Skeletal muscle tissue (tissue), 3 donors: ENCODE measurements at regions not wholly inside any gene's neighbourhood (a gene's known extent, or its start where the extent isn't known, plus 50 kb on each side); places are given as distances from the start of the nearest gene placed in this dataset.
A peak's percentile ranks its signal among the peaks of the same experiment; 100 is the strongest.
"Not testable (repeated sequence)": the region's sequence is repeated elsewhere in the genome, so short reads cannot be mapped to it uniquely, and the experiment has no call there.

Source experiments
- H3K27ac ChIP-seq: one replicate; pipeline ENCODE4 v1.7.0; 2013; ENCODE audit warnings: mild to moderate bottlenecking, low read depth, low read length, inconsistent platforms
- H3K27me3 ChIP-seq, 3 donors: one replicate each; pipeline ENCODE4 v1.7.0; 2013; ENCODE audit warnings: low read length in 3 of 3; ENCODE audit not compliant: control insufficient read depth in 3 of 3, insufficient read depth in 3 of 3
- H3K36me3 ChIP-seq, 3 donors: one replicate each; pipeline ENCODE4 v1.7.0; 2013; ENCODE audit warnings: low read length in 3 of 3; ENCODE audit not compliant: control insufficient read depth in 3 of 3, insufficient read depth in 3 of 3
- H3K4me1 ChIP-seq, 3 donors: one replicate each; pipeline ENCODE4 v1.7.0; 2013; ENCODE audit warnings: low read length in 3 of 3, mild to moderate bottlenecking in 3 of 3; ENCODE audit not compliant: control insufficient read depth in 3 of 3, insufficient read depth in 3 of 3
- H3K4me3 ChIP-seq, 3 donors: one replicate each; pipeline ENCODE4 v1.7.0; 2013; ENCODE audit warnings: low read length in 3 of 3
- H3K9ac ChIP-seq, 3 donors: one replicate each; pipeline ENCODE4 v1.7.0; 2013; ENCODE audit warnings: low read length in 3 of 3, mild to moderate bottlenecking in 3 of 3, moderate library complexity in 2 of 3, low read depth in 1 of 3
- H3K9me3 ChIP-seq, 3 donors: one replicate each; pipeline ENCODE4 v1.7.0; 2013; ENCODE audit warnings: low read length in 3 of 3; ENCODE audit not compliant: control insufficient read depth in 3 of 3
- donor health status: Osteomylitis.

DNA sequence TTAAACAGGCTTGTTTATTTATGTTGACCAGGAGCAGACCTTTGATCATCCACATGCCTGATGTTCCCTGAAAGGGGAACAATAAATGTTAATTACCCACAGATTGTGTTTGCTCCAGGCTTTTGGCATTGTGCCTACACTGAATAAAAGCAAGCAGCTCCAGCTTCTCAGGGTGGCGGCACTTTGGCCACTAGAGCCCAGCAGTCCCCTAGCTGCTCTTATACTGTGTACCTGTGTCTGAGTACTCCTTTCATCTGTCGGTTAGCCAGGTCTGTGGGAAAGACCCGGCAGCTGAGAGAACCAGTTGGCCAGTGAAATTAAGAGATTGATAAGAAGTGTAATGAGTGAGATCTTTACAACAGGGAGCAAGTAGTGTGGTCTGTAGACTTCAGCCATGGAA, 254.8 kb upstream of the FTMT start:
- no peaks in the 10 kb centered on the region for H3K4me1 ChIP-seq
- no peaks in the 10 kb centered on the region for H3K27me3 ChIP-seq
- H3K36me3 ChIP-seq: no peaks in the 10 kb centered on the region
- H3K4me3 ChIP-seq: no peak overlapping the region
- H3K27ac ChIP-seq: no peak overlapping the region
- peaks cover 0 to 7% (median 0%) of the 10 kb centered on the region in 3 donors for H3K9me3 ChIP-seq
- H3K9ac ChIP-seq: no peak overlapping the region

DNA sequence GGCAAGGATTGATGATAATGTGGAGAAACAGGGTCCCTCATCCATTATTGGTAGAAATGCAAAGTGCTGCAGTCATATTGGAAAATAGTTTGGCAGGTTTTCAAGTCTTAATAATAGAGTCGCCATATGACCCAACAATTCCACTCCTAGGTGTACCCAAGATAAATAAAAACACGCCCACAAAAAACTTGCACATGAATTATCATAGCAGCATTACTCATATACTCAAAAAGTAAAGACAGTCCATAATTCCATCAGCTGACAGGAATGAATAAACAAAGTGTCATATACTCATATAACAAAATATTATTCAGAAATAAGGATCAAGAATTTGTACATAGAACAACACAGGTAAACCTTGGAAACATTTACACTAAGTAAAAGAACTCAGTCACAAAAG, 242.9 kb upstream of the FTMT start:
- H3K36me3 ChIP-seq: no peaks in the 10 kb centered on the region
- no peak overlapping the region for H3K4me3 ChIP-seq
- H3K27ac ChIP-seq: no peak overlapping the region
- H3K9ac ChIP-seq: no peak overlapping the region
- peaks cover 0 to 2% (median 0%) of the 10 kb centered on the region in 3 donors for H3K9me3 ChIP-seq
- H3K4me1 ChIP-seq: no peaks in the 10 kb centered on the region
- H3K27me3 ChIP-seq: no peaks in the 10 kb centered on the region

DNA sequence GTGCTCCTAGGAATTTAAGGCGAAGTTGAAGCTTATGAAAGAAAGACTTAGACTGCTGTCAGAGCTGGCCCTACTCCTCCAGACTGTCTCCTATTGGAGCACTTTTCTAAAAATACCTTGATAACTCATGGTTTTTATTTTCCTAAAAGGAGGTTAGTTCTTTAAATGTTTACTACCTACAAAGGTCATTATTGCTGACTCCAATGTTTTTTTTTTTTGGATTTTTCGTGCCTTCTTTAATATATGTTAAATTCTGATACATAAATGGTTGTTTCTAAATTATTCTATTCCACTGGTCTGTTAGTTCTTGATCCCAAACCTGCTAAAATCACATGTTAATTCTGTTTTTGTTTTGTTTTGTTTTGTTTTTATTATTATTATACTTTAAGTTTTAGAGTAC, 227.6 kb upstream of the FTMT start:
- Histone ChIP-seq H3K27ac (no peak overlapping the region), H3K36me3 (no peaks in the 10 kb centered on the region), H3K27me3 (no peaks in the 10 kb centered on the region), H3K4me3 (no peak overlapping the region), H3K9ac (no peak overlapping the region), H3K4me1 (peaks cover 0 to 2% (median 0%) of the 10 kb centered on the region in 3 donors), H3K9me3 (no peaks in the 10 kb centered on the region)

DNA sequence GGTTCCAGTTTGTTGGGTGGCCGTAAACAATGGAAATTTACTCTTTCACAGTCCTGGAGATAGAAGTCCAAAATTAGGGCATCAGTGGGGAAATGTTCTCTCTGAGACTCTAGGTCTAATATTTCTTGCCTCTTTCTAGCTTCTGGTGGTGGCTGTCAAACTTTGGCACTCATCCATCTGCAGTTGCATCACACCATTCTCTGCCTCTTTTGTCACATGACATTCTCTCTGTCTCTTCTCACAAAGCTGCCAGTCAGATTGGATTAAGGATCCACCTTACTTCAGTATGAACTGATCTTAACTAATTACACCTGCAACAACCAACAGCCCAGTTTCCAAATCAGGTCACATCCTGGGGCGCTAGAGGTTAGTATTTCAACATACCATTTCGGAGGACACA, 222.9 kb upstream of the FTMT start:
- H3K27me3 ChIP-seq: no peaks in the 10 kb centered on the region
- H3K9me3 ChIP-seq: no peaks in the 10 kb centered on the region
- H3K4me1 ChIP-seq: peaks cover 0 to 8% (median 0%) of the 10 kb centered on the region in 3 donors
- no peak overlapping the region for H3K27ac ChIP-seq
- no peaks in the 10 kb centered on the region for H3K36me3 ChIP-seq
- no peak overlapping the region for H3K9ac ChIP-seq
- H3K4me3 ChIP-seq: peak overlapping the region in 1 of 3 donors; percentile 12

DNA sequence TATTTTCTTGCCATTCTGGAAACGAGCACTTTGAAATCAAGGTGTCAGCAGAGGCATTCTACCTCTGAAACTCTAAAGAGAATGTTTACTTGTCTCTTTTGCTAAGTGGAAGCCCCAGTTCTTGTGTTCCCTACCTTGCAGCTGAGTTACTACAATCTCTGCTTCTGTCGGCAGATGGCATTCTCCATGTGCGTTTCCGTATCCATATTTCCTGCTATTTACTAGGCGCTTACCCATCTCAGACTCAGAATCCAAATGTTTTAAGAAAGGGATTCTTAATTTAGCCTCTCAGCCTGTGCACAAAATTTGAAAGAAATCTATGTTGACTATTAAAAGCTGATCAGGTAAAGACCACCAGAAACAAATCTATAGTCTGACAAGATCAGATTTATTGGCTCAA, 221.3 kb upstream of the FTMT start:
- H3K36me3 ChIP-seq: no peaks in the 10 kb centered on the region
- H3K27me3 ChIP-seq: no peaks in the 10 kb centered on the region
- H3K4me3 ChIP-seq: peak overlapping the region in 1 of 3 donors; percentile 8
- no peaks in the 10 kb centered on the region for H3K9me3 ChIP-seq
- peaks cover 0 to 8% (median 0%) of the 10 kb centered on the region in 3 donors for H3K4me1 ChIP-seq
- no peak overlapping the region for H3K27ac ChIP-seq
- no peak overlapping the region for H3K9ac ChIP-seq

DNA sequence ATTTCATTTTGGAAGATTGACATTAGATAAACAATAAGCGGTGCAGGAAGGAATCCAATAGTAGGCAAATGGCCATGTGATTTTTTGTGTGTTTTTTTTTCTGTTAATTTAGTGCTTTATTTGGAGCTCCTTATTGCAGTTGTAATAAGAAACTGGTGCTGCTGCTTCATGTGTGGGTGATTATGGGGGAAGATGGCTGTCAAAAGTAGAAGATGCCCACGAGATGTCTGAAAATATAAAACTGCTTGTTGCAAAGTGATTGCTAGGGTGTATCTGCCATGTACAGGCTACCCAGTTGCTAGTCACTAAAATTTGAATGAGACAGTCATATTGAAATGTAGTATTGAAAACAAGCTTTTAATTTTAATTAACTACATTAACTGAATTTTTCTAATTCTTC, 216.7 kb upstream of the FTMT start:
- Histone ChIP-seq H3K9me3 (no peaks in the 10 kb centered on the region), H3K9ac (no peak overlapping the region), H3K36me3 (no peaks in the 10 kb centered on the region), H3K4me3 (no peak overlapping the region), H3K4me1 (peaks cover 0 to 2% (median 1%) of the 10 kb centered on the region in 3 donors), H3K27me3 (no peaks in the 10 kb centered on the region), H3K27ac (no peak overlapping the region)

DNA sequence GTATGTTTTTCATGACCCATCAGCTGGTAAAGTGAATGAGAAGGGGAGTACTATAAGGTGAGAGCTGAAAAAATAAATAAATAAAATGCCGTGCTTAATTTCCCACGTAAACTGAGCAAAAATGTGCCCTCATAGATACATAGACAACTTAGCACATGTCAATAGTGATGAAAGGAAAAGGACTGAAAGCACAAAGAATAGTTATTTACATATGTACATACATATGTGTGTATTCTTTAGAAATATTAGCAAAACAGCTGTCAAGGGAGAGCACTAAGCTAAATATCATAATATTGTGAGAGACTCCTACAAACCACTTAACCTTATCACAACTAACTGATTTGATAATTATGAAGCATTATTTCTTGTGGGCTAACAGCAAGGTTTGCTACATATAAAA, 213.6 kb upstream of the FTMT start:
- Histone ChIP-seq H3K4me3 (no peak overlapping the region), H3K36me3 (no peaks in the 10 kb centered on the region), H3K9ac (no peak overlapping the region), H3K4me1 (peaks cover 0 to 11% (median 8%) of the 10 kb centered on the region in 3 donors), H3K9me3 (no peaks in the 10 kb centered on the region), H3K27me3 (no peaks in the 10 kb centered on the region), H3K27ac (no peak overlapping the region)

DNA sequence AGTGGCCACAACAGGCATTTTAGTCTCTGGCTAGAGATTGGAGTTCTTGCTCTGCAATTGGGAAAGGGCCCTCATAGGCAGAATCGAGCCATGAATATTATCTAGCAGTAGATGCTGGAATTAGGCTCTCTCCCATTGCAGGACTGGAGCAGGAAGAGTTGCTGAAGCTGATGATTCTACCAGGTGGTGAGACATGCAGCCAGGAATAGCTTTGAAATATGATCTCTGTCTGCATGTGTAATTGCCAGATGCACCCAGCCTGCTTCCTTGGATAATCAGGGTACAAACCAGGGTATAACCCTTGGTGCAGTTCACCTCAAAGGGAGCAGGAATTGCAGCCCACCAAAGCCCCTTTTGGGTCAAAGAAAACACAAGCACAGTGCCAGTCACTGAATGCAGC, 211.4 kb upstream of the FTMT start:
- H3K4me1 ChIP-seq: peaks cover 0 to 11% (median 8%) of the 10 kb centered on the region in 3 donors
- peak overlapping the region in 2 of 3 donors; percentile 42 to 54 for H3K4me3 ChIP-seq
- no peaks in the 10 kb centered on the region for H3K9me3 ChIP-seq
- H3K27ac ChIP-seq: peak overlapping the region; percentile 15
- no peaks in the 10 kb centered on the region for H3K27me3 ChIP-seq
- no peaks in the 10 kb centered on the region for H3K36me3 ChIP-seq
- H3K9ac ChIP-seq: no peak overlapping the region

DNA sequence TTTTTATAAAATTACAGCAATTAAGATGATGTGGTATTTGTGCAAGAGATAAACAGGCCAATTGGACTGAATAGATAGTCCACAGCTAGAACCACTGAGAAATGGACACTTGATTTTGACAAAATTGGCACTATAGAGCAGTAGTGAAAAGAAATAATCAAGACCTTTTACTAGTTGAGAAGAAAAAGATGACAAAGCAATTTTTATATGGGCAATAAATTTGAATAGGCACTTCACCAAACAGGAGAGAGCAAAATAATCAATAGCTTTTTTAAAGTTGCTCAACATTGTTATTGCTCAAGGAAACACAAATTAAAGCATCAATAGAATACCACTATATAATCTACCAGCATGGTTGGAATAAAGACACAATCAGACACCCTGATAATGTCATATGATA, 193.5 kb upstream of the FTMT start:
- no peaks in the 10 kb centered on the region for H3K36me3 ChIP-seq
- no peaks in the 10 kb centered on the region for H3K27me3 ChIP-seq
- H3K27ac ChIP-seq: no peak overlapping the region
- H3K4me3 ChIP-seq: no peak overlapping the region
- no peak overlapping the region for H3K9ac ChIP-seq
- no peaks in the 10 kb centered on the region for H3K4me1 ChIP-seq
- H3K9me3 ChIP-seq: no peaks in the 10 kb centered on the region

DNA sequence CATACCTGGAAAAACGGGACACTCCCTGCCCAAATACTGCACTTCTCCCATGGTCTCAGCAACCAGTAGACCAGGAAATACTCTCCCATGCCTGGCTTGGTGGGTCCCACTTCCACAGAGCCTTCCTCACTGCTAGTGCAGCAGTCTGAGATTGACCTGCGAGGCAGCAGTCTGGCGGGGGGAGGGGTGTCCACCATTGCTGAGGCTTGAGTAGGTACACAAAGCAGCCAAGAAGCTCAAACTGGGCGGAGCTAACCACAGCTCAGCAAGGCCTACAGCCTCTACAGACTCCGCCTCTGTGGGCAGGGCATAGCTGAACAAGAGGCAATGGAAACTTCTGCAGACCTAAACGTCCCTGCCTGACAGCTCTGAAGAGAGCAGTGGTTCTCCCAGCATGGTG, 191.5 kb upstream of the FTMT start:
- H3K36me3 ChIP-seq: no peaks in the 10 kb centered on the region

DNA sequence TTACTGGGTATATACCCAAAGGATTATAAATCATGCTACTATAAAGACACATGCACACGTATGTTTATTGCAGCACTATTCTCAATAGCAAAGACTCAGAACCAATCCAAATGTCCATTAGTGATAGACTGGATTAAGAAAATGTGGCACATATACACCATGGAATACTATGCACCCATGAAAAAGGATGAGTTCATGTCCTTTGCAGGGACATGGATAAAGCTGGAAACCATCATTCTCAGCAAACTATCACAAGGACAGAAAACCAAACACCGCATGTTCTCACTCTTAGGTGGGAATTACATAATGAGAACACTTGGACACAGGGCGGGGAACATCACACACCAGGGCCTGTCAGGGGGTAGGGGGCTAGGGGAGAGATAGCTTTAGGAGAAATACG, 186.1 kb upstream of the FTMT start:
- not testable (repeated sequence) for H3K27me3 ChIP-seq, H3K9ac ChIP-seq, H3K36me3 ChIP-seq, H3K4me3 ChIP-seq, H3K9me3 ChIP-seq, H3K4me1 ChIP-seq, H3K27ac ChIP-seq

More for the DNA sequence above, 191.5 kb upstream of the FTMT start:
- no peak overlapping the region for H3K4me3 ChIP-seq
- H3K9me3 ChIP-seq: no peaks in the 10 kb centered on the region
- no peaks in the 10 kb centered on the region for H3K4me1 ChIP-seq
- no peaks in the 10 kb centered on the region for H3K27me3 ChIP-seq
- no peak overlapping the region for H3K27ac ChIP-seq
- no peak overlapping the region for H3K9ac ChIP-seq
